ENCODE measurements at regions not wholly inside any gene's neighbourhood (a gene's known extent, or its start where the extent isn't known, plus 50 kb on each side); places are given as distances from the start of the nearest gene placed in this dataset.

DNA sequence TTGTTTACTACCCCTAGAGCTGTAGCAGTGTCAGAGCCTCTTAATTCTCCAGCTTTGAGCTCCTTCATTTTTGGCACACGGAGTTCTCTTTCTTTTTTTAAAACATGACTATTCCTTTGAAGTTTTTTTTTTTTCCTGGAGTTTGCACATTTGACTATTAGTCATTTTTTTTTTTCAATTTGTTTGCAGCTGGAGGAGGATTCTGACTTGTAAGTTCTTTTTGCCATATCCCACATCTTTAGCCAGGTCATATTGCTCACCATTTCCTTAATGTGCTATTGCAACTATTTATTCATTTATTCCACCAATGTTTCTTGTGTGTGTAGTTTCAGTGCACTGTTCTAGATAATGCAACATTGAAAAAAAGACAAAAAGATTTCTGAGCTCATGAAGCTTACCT is 166.3 kb upstream of the ARHGAP20 start:
- Histone ChIP-seq H4K91ac (ENCODE audit: low read depth, low read length, poor library complexity) (no peak overlapping the region), H3K18ac (ENCODE audit: low read length) (no peak overlapping the region), H2AFZ (ENCODE audit: low read length) (no peak overlapping the region), H3K14ac (ENCODE audit: low read length) (no peak overlapping the region), H3K9ac (ENCODE audit: low read depth, low read length, poor library complexity) (no peak overlapping the region), H4K8ac (ENCODE audit: low read depth, low read length) (no peak overlapping the region), H2BK12ac (ENCODE audit: low read length) (no peak overlapping the region), H3K4me1 (ENCODE audit: control insufficient read depth in 2 of 2, insufficient read depth in 1 of 2, low read depth in 1 of 2, low read length in 2 of 2) (peaks cover 0 to 2% of the 10 kb centered on the region in 2 donors), H3K27ac (replicated peaks; ENCODE audit: low read length) (no peak overlapping the region), H3K4ac (ENCODE audit: low read length) (no peak overlapping the region), H3K23ac (ENCODE audit: low read depth, low read length, poor library complexity) (no peak overlapping the region), H2BK120ac (ENCODE audit: low read depth, low read length) (no peak overlapping the region), H3K79me1 (ENCODE audit: low read depth, low read length) (no peaks in the 10 kb centered on the region), H2BK15ac (ENCODE audit: low read length) (no peak overlapping the region), H2AK5ac (ENCODE audit: low read depth, low read length) (no peak overlapping the region), H3K27me3 (ENCODE audit: control insufficient read depth in 3 of 3, insufficient read depth in 3 of 3, low read depth in 1 of 3, low read length in 3 of 3) (no peaks in the 10 kb centered on the region), H2BK5ac (ENCODE audit: low read length) (no peak overlapping the region), H3K36me3 (replicated peaks in 1 of 2; ENCODE audit: control insufficient read depth in 2 of 2, insufficient read depth in 2 of 2, low read length in 2 of 2) (no peaks in the 10 kb centered on the region), H3K9me3 (replicated peaks in 1 of 2; ENCODE audit: control insufficient read depth in 2 of 2, insufficient read depth in 1 of 2, low read depth in 1 of 2, low read length in 2 of 2) (no peaks in the 10 kb centered on the region), H3K4me3 (ENCODE audit: low read length in 2 of 2) (no peak overlapping the region), H3K4me2 (ENCODE audit: insufficient read depth, low read length, poor library complexity, severe bottlenecking) (no peak overlapping the region)
- WGBS, 2 donors (ENCODE audit: extremely low coverage in 2 of 2, insufficient read length in 2 of 2, insufficient replicate concordance in 1 of 2): no CpG with 5 or more reads among the region's 1 CpG
- DNase-seq (ENCODE audit: low spot score): no peak

DNA sequence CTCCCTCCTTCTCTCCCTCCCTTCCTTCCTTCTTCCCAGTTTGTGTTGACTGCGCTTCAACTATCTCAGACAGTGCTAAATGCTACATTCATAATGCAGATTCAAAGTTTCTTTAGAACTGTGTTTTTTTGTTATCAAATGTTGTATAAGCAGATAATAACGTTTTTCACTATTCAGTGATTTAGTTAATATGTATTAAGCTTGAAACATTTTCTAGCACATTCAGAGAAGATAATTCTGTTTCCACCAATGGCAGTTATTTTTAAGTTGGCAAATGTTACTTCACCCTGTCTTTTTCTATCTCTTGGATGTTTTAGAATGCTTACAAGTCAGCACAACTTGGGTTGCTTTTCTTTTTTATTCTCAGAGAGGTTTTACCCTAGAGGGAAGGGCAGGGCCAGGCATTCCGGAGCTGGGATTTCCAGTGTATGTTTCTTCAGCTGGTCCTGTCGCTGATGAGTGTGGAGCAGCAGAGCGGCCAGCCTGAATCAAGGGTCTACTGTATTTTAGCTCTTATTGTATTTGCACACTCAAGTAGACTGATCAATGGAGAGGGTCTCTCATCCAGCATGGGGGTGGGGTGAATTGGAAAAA is 162.3 kb upstream of the ARHGAP20 start:
- Histone ChIP-seq H3K4me3 (ENCODE audit: low read length in 2 of 2) (no peak overlapping the region), H2BK12ac (ENCODE audit: low read length) (no peak overlapping the region), H3K27ac (replicated peaks; ENCODE audit: low read length) (no peak overlapping the region), H3K14ac (ENCODE audit: low read length) (no peak overlapping the region), H2BK5ac (ENCODE audit: low read length) (no peak overlapping the region), H3K4me2 (ENCODE audit: insufficient read depth, low read length, poor library complexity, severe bottlenecking) (no peak overlapping the region), H2AFZ (ENCODE audit: low read length) (no peak overlapping the region), H4K91ac (ENCODE audit: low read depth, low read length, poor library complexity) (no peak overlapping the region), H3K9ac (ENCODE audit: low read depth, low read length, poor library complexity) (no peak overlapping the region), H3K27me3 (ENCODE audit: control insufficient read depth in 3 of 3, insufficient read depth in 3 of 3, low read depth in 1 of 3, low read length in 3 of 3) (no peaks in the 10 kb centered on the region), H3K36me3 (replicated peaks in 1 of 2; ENCODE audit: control insufficient read depth in 2 of 2, insufficient read depth in 2 of 2, low read length in 2 of 2) (no peaks in the 10 kb centered on the region), H3K18ac (ENCODE audit: low read length) (no peak overlapping the region), H3K9me3 (replicated peaks in 1 of 2; ENCODE audit: control insufficient read depth in 2 of 2, insufficient read depth in 1 of 2, low read depth in 1 of 2, low read length in 2 of 2) (no peaks in the 10 kb centered on the region), H2BK15ac (ENCODE audit: low read length) (no peak overlapping the region), H4K8ac (ENCODE audit: low read depth, low read length) (no peak overlapping the region), H3K23ac (ENCODE audit: low read depth, low read length, poor library complexity) (no peak overlapping the region), H3K4me1 (ENCODE audit: control insufficient read depth in 2 of 2, insufficient read depth in 1 of 2, low read depth in 1 of 2, low read length in 2 of 2) (no peaks in the 10 kb centered on the region), H2AK5ac (ENCODE audit: low read depth, low read length) (no peak overlapping the region), H3K79me1 (ENCODE audit: low read depth, low read length) (no peaks in the 10 kb centered on the region), H3K4ac (ENCODE audit: low read length) (no peak overlapping the region), H2BK120ac (ENCODE audit: low read depth, low read length) (no peak overlapping the region)
- no CpG with 5 or more reads among the region's 5 CpGs for WGBS, 2 donors (ENCODE audit: extremely low coverage in 2 of 2, insufficient read length in 2 of 2, insufficient replicate concordance in 1 of 2)
- DNase-seq (ENCODE audit: low spot score): no peak

DNA sequence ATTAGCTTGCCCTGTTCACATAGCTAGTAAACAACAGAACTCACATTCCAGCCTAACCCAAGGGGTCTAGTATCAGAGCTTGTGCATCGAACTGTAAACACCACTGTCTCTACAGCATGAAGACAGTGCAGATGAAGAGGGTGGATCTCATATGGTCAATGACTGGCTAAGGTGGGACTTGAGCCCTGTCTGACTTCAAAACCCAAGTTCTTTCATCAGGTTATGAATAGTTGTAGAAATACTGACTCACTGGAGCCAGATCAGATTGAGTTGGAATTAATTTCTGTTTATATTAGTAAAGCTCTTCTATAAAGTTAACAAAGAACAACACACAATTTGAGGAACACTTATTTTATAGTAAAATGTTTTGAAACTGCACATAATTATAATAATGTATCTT is 161.7 kb upstream of the ARHGAP20 start:
- Histone ChIP-seq H3K9me3 (replicated peaks in 1 of 2; ENCODE audit: control insufficient read depth in 2 of 2, insufficient read depth in 1 of 2, low read depth in 1 of 2, low read length in 2 of 2) (no peaks in the 10 kb centered on the region), H2BK12ac (ENCODE audit: low read length) (no peak overlapping the region), H3K14ac (ENCODE audit: low read length) (no peak overlapping the region), H3K4me3 (ENCODE audit: low read length in 2 of 2) (no peak overlapping the region), H2AK5ac (ENCODE audit: low read depth, low read length) (no peak overlapping the region), H4K8ac (ENCODE audit: low read depth, low read length) (no peak overlapping the region), H2BK120ac (ENCODE audit: low read depth, low read length) (no peak overlapping the region), H3K4me1 (ENCODE audit: control insufficient read depth in 2 of 2, insufficient read depth in 1 of 2, low read depth in 1 of 2, low read length in 2 of 2) (no peaks in the 10 kb centered on the region), H3K36me3 (replicated peaks in 1 of 2; ENCODE audit: control insufficient read depth in 2 of 2, insufficient read depth in 2 of 2, low read length in 2 of 2) (no peaks in the 10 kb centered on the region), H2BK5ac (ENCODE audit: low read length) (no peak overlapping the region), H4K91ac (ENCODE audit: low read depth, low read length, poor library complexity) (no peak overlapping the region), H3K27me3 (ENCODE audit: control insufficient read depth in 3 of 3, insufficient read depth in 3 of 3, low read depth in 1 of 3, low read length in 3 of 3) (no peaks in the 10 kb centered on the region), H3K23ac (ENCODE audit: low read depth, low read length, poor library complexity) (no peak overlapping the region), H3K79me1 (ENCODE audit: low read depth, low read length) (no peaks in the 10 kb centered on the region), H2BK15ac (ENCODE audit: low read length) (no peak overlapping the region), H2AFZ (ENCODE audit: low read length) (no peak overlapping the region), H3K9ac (ENCODE audit: low read depth, low read length, poor library complexity) (no peak overlapping the region), H3K4me2 (ENCODE audit: insufficient read depth, low read length, poor library complexity, severe bottlenecking) (no peak overlapping the region), H3K27ac (replicated peaks; ENCODE audit: low read length) (no peak overlapping the region), H3K4ac (ENCODE audit: low read length) (no peak overlapping the region), H3K18ac (ENCODE audit: low read length) (no peak overlapping the region)
- WGBS, 2 donors (ENCODE audit: extremely low coverage in 2 of 2, insufficient read length in 2 of 2, insufficient replicate concordance in 1 of 2): no CpG with 5 or more reads among the region's 1 CpG
- no peak for DNase-seq (ENCODE audit: low spot score)

DNA sequence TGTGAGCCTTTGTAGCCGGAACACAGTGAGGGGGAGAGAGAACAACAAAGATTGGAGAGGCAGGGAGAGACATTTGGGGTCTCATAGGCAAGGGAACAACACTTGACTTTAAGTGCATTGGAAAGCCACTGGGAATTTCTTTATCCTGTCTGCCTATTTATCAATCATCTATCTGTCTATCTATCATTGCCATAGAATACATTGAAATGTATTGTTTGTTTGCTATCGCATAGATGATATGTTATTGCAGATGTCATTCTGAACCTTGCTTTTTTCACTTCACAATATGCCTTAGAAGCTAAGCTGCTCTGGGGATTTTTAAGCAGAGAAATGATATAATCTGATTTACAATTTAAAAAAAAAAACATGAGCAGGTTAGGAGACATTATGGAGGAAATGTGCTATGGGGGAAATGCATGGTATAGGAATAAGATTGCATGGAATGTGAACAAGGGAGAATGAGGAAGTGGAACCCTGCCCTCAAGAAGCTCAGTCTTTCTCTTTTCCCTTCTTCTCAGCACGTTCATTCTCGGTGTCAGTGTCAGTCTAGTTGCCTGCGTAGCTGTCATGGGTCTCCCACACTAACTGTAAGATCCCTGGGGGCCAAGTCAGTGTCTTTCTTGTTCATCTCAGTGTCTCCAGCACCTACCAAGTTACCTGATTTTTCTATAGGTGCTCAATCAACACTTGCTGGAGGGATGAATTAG is 158.7 kb upstream of the ARHGAP20 start:
- H3K4me3 ChIP-seq (ENCODE audit: low read length in 2 of 2): no peak overlapping the region
- no peak overlapping the region for H2AK5ac ChIP-seq (ENCODE audit: low read depth, low read length)

More for the DNA sequence above, 158.7 kb upstream of the ARHGAP20 start:
- H4K8ac ChIP-seq (ENCODE audit: low read depth, low read length): no peak overlapping the region
- WGBS, 2 donors (ENCODE audit: extremely low coverage in 2 of 2, insufficient read length in 2 of 2, insufficient replicate concordance in 1 of 2): no CpG with 5 or more reads among the region's 5 CpGs
- H2AFZ ChIP-seq (ENCODE audit: low read length): no peak overlapping the region
- no peak for DNase-seq (ENCODE audit: low spot score)
- no peak overlapping the region for H2BK5ac ChIP-seq (ENCODE audit: low read length)
- H3K18ac ChIP-seq (ENCODE audit: low read length): no peak overlapping the region
- H2BK120ac ChIP-seq (ENCODE audit: low read depth, low read length): no peak overlapping the region
- no peaks in the 10 kb centered on the region for H3K9me3 ChIP-seq (replicated peaks in 1 of 2; ENCODE audit: control insufficient read depth in 2 of 2, insufficient read depth in 1 of 2, low read depth in 1 of 2, low read length in 2 of 2)
- no peak overlapping the region for H3K9ac ChIP-seq (ENCODE audit: low read depth, low read length, poor library complexity)
- no peak overlapping the region for H3K27ac ChIP-seq (replicated peaks; ENCODE audit: low read length)
- no peak overlapping the region for H3K14ac ChIP-seq (ENCODE audit: low read length)
- no peaks in the 10 kb centered on the region for H3K36me3 ChIP-seq (replicated peaks in 1 of 2; ENCODE audit: control insufficient read depth in 2 of 2, insufficient read depth in 2 of 2, low read length in 2 of 2)
- no peak overlapping the region for H4K91ac ChIP-seq (ENCODE audit: low read depth, low read length, poor library complexity)
- H2BK12ac ChIP-seq (ENCODE audit: low read length): no peak overlapping the region
- H3K4me1 ChIP-seq (ENCODE audit: control insufficient read depth in 2 of 2, insufficient read depth in 1 of 2, low read depth in 1 of 2, low read length in 2 of 2): no peaks in the 10 kb centered on the region
- H3K27me3 ChIP-seq (ENCODE audit: control insufficient read depth in 3 of 3, insufficient read depth in 3 of 3, low read depth in 1 of 3, low read length in 3 of 3): no peaks in the 10 kb centered on the region
- no peak overlapping the region for H3K4ac ChIP-seq (ENCODE audit: low read length)
- no peaks in the 10 kb centered on the region for H3K79me1 ChIP-seq (ENCODE audit: low read depth, low read length)
- H3K23ac ChIP-seq (ENCODE audit: low read depth, low read length, poor library complexity): no peak overlapping the region
- no peak overlapping the region for H3K4me2 ChIP-seq (ENCODE audit: insufficient read depth, low read length, poor library complexity, severe bottlenecking)
- H2BK15ac ChIP-seq (ENCODE audit: low read length): no peak overlapping the region

Measured in neuronal stem cell (in vitro differentiated cells).